Panc1 (cell line): ENCODE measurements at regions not wholly inside any gene's neighbourhood (a gene's known extent, or its start where the extent isn't known, plus 50 kb on each side); places are given as distances from the start of the nearest gene placed in this dataset.

Source experiments
- ATAC-seq: fragments of 200-7000 bp; cut with Tn5 transposase; 2 replicates; pipeline ENCODE4 v1.9.1; 2020; ENCODE audit warnings: mild to moderate bottlenecking, moderate library complexity
- BruUV-seq: library from RNA; stranded (reverse); fragments of 400-500 nt; replicated peaks from 2 replicates; lab custom pipeline; 2021; lab: Mats Ljungman, UMichigan
- CTCF ChIA-PET: fragments of 300-600 bp; sonication (Branson Sonifier 250); formaldehyde crosslinking; loops from one replicate; lab custom pipeline; 2022; ENCODE audit warnings: antibody characterized with exemption; lab: Charles Lee
- POLR2A ChIA-PET: fragments of 300-600 bp; sonication (Branson Sonifier 250); formaldehyde crosslinking; loops from one replicate; lab custom pipeline; 2022; ENCODE audit warnings: antibody characterized with exemption; lab: Charles Lee
- DNase-seq: peaks from one replicate; pipeline ENCODE4 v3.0.0-alpha.2; 2010; ENCODE audit warnings: low read depth, low spot score
- H3K27ac ChIP-seq: 2 replicates; pipeline ENCODE4 v1.5.1; 2011; ENCODE audit warnings: mild to moderate bottlenecking, low read length, inconsistent platforms
- H3K27me3 ChIP-seq: fragments of 200-500 bp; sonication (Bioruptor generic); 2 replicates; pipeline ENCODE4 v1.6.0; 2014; ENCODE audit warnings: low read length, inconsistent platforms; ENCODE audit not compliant: control insufficient read depth, insufficient read depth
- H3K36me3 ChIP-seq: fragments of 200-500 bp; sonication (Bioruptor generic); 2 replicates; pipeline ENCODE4 v1.5.1; 2014; ENCODE audit warnings: inconsistent platforms, mild to moderate bottlenecking, low read length, moderate library complexity; ENCODE audit not compliant: control insufficient read depth, insufficient read depth
- H3K4me1 ChIP-seq: 2 replicates; pipeline ENCODE4 v1.5.1; 2011; ENCODE audit warnings: inconsistent platforms, mild to moderate bottlenecking, low read length, moderate library complexity; ENCODE audit not compliant: control insufficient read depth, insufficient read depth
- H3K4me3 ChIP-seq, 2 experiments: 2 replicates each; pipeline ENCODE4 v1.5.1; 2011 to 2012; ENCODE audit warnings: low read depth in 2 of 2, low read length in 2 of 2, mild to moderate bottlenecking in 2 of 2, inconsistent platforms in 1 of 2, moderate library complexity in 1 of 2
- H3K9me3 ChIP-seq: fragments of 200-500 bp; sonication (Bioruptor generic); 2 replicates; pipeline ENCODE4 v1.5.1; 2014; ENCODE audit warnings: low read depth, mild to moderate bottlenecking, inconsistent platforms, low read length, moderate library complexity; ENCODE audit not compliant: control insufficient read depth, insufficient read depth
- CTCF ChIP-seq: fragments of 450-650 bp; IDR thresholded peaks from 2 replicates; pipeline ENCODE4 v1.5.1; 2017; ENCODE audit warnings: mild to moderate bottlenecking
- POLR2AphosphoS5 ChIP-seq: IDR thresholded peaks from 2 replicates; pipeline ENCODE4 v1.6.1; 2012; ENCODE audit warnings: mild to moderate bottlenecking, low read depth, low read length, moderate library complexity
- REST ChIP-seq, 2 experiments: IDR thresholded peaks; 2 replicates each; pipeline ENCODE4 v1.6.1; 2011 to 2012; ENCODE audit warnings: low read depth in 2 of 2, control low read depth in 1 of 2, low read length in 1 of 2, mild to moderate bottlenecking in 1 of 2, moderate library complexity in 1 of 2; ENCODE audit not compliant: insufficient read depth in 1 of 2
- SIN3A ChIP-seq: IDR thresholded peaks from 2 replicates; pipeline ENCODE4 v1.6.1; 2012; ENCODE audit warnings: low read depth, mild to moderate bottlenecking, low read length, moderate library complexity, borderline replicate concordance; ENCODE audit not compliant: insufficient read depth
- TCF7L2 ChIP-seq: IDR thresholded peaks from 2 replicates; pipeline ENCODE4 v1.6.1; 2011; ENCODE audit warnings: mild to moderate bottlenecking, low read depth, low read length, inconsistent platforms
- in situ Hi-C: cut with HindIII; loops from 2 replicates; pipeline ENCODE4 v1.10.0; 2016; ENCODE audit warnings: low sequenced_read_pairs, low pct_unique_long_range_greater_than_20kb
- intact Hi-C: fragments of 100-400 bp; cut with micrococcal nuclease; formaldehyde crosslinking; loops from one replicate; pipeline ENCODE4 v1.10.0; 2022; ENCODE audit not compliant: unreplicated experiment

- TF ChIP-seq REST (IDR thresholded peaks at IDR 0.05; ENCODE audit: insufficient read depth in 1 of 2, low read depth in 2 of 2, low read length in 1 of 2) (no peak), CTCF (no peak), POLR2AphosphoS5 (no peak), TCF7L2 (no peak), SIN3A (no peak)
- ChIA-PET POLR2A (no interaction called here), CTCF (no interaction called here)
- no peaks in the 10 kb centered on the region for H3K36me3 ChIP-seq
- intact Hi-C loops = no loop called here
- H3K27ac ChIP-seq = no peak overlapping the region
- no peaks in the 10 kb centered on the region for H3K9me3 ChIP-seq
- DNase-seq (no peak), ATAC-seq (no peak)
- in situ Hi-C loops = no loop called here
- H3K4me1 ChIP-seq = no peaks in the 10 kb centered on the region
- H3K4me3 ChIP-seq = no peak overlapping the region
- peaks cover 3% of the 10 kb centered on the region; the same call in 1 of the 2 replicates for H3K27me3 ChIP-seq
- BruUV-seq = no TSS peak
Measured at GRCh38 chr12:28828318-28828717, 320.8 kb upstream of the FAR2 start.

- H3K36me3 ChIP-seq = no peaks in the 10 kb centered on the region
- BruUV-seq = no TSS peak
- H3K4me1 ChIP-seq = no peaks in the 10 kb centered on the region
- intact Hi-C loops (no loop called here), in situ Hi-C loops (no loop called here)
- peaks cover 3% of the 10 kb centered on the region; the same call in 1 of the 2 replicates for H3K27me3 ChIP-seq
- ChIA-PET POLR2A (no interaction called here), CTCF (no interaction called here)
- H3K4me3 ChIP-seq = no peak overlapping the region
- H3K9me3 ChIP-seq = no peaks in the 10 kb centered on the region
- H3K27ac ChIP-seq = no peak overlapping the region
- DNase-seq = no peak
- TF ChIP-seq SIN3A = no peak
- TF ChIP-seq TCF7L2 = no peak
- TF ChIP-seq POLR2AphosphoS5 = no peak
- TF ChIP-seq REST (IDR thresholded peaks at IDR 0.05; ENCODE audit: insufficient read depth in 1 of 2, low read depth in 2 of 2, low read length in 1 of 2) = no peak
- TF ChIP-seq CTCF = no peak
- no peak for ATAC-seq
Measured at GRCh38 chr12:28830491-28830890, 318.6 kb upstream of the FAR2 start.
